ENCODE measurements at regions not wholly inside any gene's neighbourhood (a gene's known extent, or its start where the extent isn't known, plus 50 kb on each side); places are given as distances from the start of the nearest gene placed in this dataset.

DNA sequence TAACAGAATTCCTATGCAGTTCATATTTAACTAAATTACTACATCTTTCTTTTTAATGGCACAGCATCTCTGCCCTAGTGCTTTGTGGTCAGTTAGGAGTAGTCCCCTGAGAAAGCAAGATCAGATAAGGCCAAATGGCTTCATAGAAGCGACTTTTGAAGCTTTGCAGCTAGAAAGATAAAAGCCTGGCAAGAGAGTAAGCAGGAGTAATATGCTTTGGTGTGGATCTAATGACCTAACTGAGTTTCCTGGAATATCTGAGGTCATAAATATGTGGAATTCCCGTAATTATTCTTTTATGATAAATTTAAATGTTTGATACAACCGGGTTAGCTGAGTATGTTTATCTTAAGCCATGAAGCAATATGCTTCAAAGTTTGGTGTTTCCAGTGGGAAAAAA is 374.9 kb upstream of the LRRC3B start:
- TF ChIP-seq, protein P1, sequence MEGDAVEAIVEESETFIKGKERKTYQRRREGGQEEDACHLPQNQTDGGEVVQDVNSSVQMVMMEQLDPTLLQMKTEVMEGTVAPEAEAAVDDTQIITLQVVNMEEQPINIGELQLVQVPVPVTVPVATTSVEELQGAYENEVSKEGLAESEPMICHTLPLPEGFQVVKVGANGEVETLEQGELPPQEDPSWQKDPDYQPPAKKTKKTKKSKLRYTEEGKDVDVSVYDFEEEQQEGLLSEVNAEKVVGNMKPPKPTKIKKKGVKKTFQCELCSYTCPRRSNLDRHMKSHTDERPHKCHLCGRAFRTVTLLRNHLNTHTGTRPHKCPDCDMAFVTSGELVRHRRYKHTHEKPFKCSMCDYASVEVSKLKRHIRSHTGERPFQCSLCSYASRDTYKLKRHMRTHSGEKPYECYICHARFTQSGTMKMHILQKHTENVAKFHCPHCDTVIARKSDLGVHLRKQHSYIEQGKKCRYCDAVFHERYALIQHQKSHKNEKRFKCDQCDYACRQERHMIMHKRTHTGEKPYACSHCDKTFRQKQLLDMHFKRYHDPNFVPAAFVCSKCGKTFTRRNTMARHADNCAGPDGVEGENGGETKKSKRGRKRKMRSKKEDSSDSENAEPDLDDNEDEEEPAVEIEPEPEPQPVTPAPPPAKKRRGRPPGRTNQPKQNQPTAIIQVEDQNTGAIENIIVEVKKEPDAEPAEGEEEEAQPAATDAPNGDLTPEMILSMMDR (IDR thresholded peaks at IDR 0.05), result no peak
- no peak for TF ChIP-seq EZH2 (IDR thresholded peaks at IDR 0.05)
- no peak for TF ChIP-seq EZH2phosphoT487 (IDR thresholded peaks at IDR 0.05)
